MG63 (cell line): ENCODE measurements at regions not wholly inside any gene's neighbourhood (a gene's known extent, or its start where the extent isn't known, plus 50 kb on each side); places are given as distances from the start of the nearest gene placed in this dataset.

ENCODE experiments used
- DNase-seq: peaks from one replicate; pipeline ENCODE4 v3.0.0-alpha.2; 2020
- H3K27me3 ChIP-seq: fragments of 250-450 bp; sonication (Bioruptor Pico); 2 replicates; pipeline ENCODE4 v1.5.1; 2020; ENCODE audit warnings: mild to moderate bottlenecking, moderate library complexity
- H3K36me3 ChIP-seq: fragments of 250-450 bp; sonication (Bioruptor Pico); 2 replicates; pipeline ENCODE4 v1.5.1; 2020; ENCODE audit warnings: mild to moderate bottlenecking, moderate library complexity
- H3K4me3 ChIP-seq: fragments of 250-450 bp; sonication (Bioruptor Pico); 2 replicates; pipeline ENCODE4 v1.5.1; 2020; ENCODE audit warnings: mild to moderate bottlenecking, moderate library complexity
- H3K9me3 ChIP-seq: fragments of 250-450 bp; sonication (Bioruptor Pico); 2 replicates; pipeline ENCODE4 v1.5.1; 2020; ENCODE audit warnings: mild to moderate bottlenecking, moderate library complexity

- no peak for DNase-seq
- no peaks in the 10 kb centered on the region for H3K36me3 ChIP-seq
- no peak overlapping the region for H3K4me3 ChIP-seq
- no peaks in the 10 kb centered on the region for H3K27me3 ChIP-seq
- no peaks in the 10 kb centered on the region for H3K9me3 ChIP-seq
These were observed 293.9 kb downstream of the KCNC2 start for GRCh38 chr12:74915718-74916117.

- Histone ChIP-seq H3K36me3 (no peaks in the 10 kb centered on the region), H3K27me3 (no peaks in the 10 kb centered on the region), H3K4me3 (no peak overlapping the region), H3K9me3 (no peaks in the 10 kb centered on the region)
- DNase-seq = no peak
These were observed 291.9 kb downstream of the KCNC2 start for GRCh38 chr12:74917743-74918142.

- Histone ChIP-seq H3K36me3 (no peaks in the 10 kb centered on the region), H3K9me3 (no peaks in the 10 kb centered on the region), H3K4me3 (no peak overlapping the region), H3K27me3 (no peaks in the 10 kb centered on the region)
- DNase-seq = no peak
These were observed 291.3 kb downstream of the KCNC2 start for GRCh38 chr12:74918291-74918690.

GRCh38 chr12:74922117-74922516 is 287.5 kb downstream of the KCNC2 start:
- Histone ChIP-seq H3K27me3 (no peaks in the 10 kb centered on the region), H3K36me3 (no peaks in the 10 kb centered on the region), H3K9me3 (no peaks in the 10 kb centered on the region; the same call in 1 of the 2 replicates), H3K4me3 (no peak overlapping the region)
- no peak for DNase-seq

DNA sequence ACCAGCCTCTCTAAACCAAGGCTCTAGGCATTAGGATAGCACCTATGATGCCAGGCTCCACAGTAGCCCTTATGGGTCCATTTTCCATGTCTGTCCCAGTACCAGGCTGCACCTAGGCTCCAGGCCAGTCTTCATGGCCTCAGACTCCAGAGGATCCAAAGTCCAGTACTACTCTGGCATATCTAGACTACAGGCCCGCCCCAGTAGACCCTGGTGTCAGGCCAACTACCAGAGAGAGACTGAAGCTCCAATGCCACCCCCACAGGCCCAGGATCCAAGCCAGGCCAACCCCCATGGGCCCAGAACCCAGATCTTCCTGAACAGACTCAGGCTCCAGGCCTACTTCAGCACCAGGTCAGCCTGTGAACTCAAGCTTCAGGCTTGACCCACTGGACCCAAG is 287.0 kb downstream of the KCNC2 start:
- no peak overlapping the region for H3K4me3 ChIP-seq
- H3K9me3 ChIP-seq = peaks cover 4% of the 10 kb centered on the region; the same call in 1 of the 2 replicates
- DNase-seq = no peak
- no peaks in the 10 kb centered on the region for H3K36me3 ChIP-seq
- H3K27me3 ChIP-seq = no peaks in the 10 kb centered on the region

DNA sequence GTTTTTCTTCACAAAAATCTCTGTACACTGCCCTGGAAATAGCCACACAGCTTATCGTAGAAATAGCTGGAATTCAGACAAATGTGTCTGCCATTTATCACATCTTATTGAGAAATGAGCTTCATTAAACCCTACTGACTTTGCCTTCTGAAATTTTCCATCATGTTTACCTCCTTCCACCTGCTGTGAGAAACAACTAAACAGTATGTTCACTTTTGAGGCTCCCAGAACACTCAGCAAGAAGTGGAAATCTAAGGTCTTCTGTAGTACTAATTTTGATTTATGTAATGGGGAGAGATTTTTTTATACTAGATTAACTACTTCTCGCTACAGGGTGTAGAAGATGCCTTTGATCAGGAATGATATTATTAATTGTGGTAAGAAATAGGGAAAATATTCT is 268.0 kb downstream of the KCNC2 start:
- Histone ChIP-seq H3K9me3 (no peaks in the 10 kb centered on the region), H3K4me3 (no peak overlapping the region), H3K36me3 (no peaks in the 10 kb centered on the region), H3K27me3 (no peaks in the 10 kb centered on the region)
- DNase-seq = no peak

DNA sequence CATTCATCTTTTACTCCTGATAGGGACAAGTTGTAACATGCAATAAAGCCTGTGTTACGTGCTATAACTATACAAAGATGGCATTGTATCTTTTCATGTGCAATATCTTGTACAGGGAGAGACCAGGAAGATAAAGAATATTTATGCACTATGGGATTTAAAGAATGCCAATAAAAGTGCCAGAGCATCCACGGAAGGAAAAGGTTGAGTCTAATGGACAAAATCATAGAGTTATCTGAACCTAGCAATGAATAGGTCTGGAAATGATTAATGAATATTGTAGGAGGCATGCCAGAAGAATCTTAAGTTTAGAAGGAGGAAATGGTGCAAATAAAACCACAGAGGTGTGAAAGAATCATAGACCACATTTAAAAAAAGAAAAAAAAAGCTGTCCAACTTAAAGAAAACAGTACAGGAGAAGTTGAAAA is 263.9 kb downstream of the KCNC2 start:
- DNase-seq = no peak
- Histone ChIP-seq H3K9me3 (peaks cover 2% of the 10 kb centered on the region; the same call in 1 of the 2 replicates), H3K27me3 (no peaks in the 10 kb centered on the region), H3K36me3 (no peaks in the 10 kb centered on the region), H3K4me3 (no peak overlapping the region)

DNA sequence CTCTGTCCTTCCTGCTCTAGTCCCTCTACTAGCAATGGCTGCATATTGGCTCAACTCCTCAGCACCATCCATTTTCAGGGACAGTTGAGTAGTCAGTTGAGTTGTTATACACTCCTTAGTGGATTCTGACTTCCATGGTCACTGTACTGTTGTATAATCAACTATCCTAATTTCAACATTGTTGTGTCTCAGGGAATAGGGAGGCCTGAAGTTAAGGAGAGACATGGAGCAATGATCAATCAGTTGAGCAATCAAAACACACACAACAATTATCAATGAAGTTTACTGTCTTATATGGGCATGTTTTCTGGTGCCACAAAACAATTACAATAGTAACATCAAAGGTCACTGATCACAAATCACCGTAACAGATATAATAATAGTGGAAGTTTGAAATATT is 255.9 kb downstream of the KCNC2 start:
- Histone ChIP-seq H3K27me3 (no peaks in the 10 kb centered on the region), H3K36me3 (no peaks in the 10 kb centered on the region), H3K9me3 (peaks cover 19% of the 10 kb centered on the region), H3K4me3 (no peak overlapping the region)
- DNase-seq = no peak

GRCh38 chr12:74957231-74957630 is 252.4 kb downstream of the KCNC2 start:
- no peaks in the 10 kb centered on the region for H3K36me3 ChIP-seq
- no peak for DNase-seq
- peaks cover 14% of the 10 kb centered on the region for H3K9me3 ChIP-seq
- H3K4me3 ChIP-seq = no peak overlapping the region
- H3K27me3 ChIP-seq = no peaks in the 10 kb centered on the region

DNA sequence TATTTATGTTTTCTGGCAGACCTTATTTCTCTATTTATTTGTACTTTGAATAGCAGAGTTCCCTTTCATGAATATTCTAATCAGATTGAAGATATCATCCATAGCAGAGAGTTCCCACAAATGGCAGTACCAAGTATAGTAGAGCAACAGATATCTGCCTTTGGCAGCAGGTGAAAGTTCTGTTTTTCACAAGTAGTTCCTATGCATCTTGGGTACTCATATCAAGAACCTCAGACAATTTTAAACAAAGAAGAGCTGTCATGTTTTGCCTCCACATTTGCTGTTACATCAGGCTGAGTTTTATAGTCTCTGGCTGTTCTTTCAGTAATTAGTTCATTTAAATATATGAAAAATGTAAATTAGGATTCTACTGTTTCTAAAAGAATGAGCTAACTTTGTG is 252.0 kb downstream of the KCNC2 start:
- Histone ChIP-seq H3K36me3 (no peaks in the 10 kb centered on the region), H3K27me3 (no peaks in the 10 kb centered on the region), H3K9me3 (peaks cover 12% of the 10 kb centered on the region), H3K4me3 (no peak overlapping the region)
- DNase-seq = no peak

DNA sequence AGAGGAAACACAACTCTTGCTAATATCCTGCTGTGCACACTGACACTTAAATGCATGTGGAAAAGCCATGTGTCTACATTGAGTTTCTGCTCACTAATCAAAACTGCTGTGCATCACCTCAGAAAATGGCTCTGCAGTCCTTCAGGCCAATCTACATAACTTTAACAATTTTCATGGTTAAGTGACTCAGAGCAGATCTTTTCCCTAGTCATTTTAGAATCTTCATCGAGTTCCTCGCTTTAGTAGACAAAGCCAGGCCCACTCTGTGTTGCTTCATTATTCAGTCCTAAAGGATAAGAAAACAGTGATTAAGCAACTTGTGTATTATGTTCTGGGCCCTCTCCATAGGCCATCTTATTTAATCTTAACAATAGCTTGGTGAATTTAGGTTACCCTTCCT is 250.0 kb downstream of the KCNC2 start:
- Histone ChIP-seq H3K4me3 (no peak overlapping the region), H3K36me3 (no peaks in the 10 kb centered on the region), H3K9me3 (peaks cover 12% of the 10 kb centered on the region), H3K27me3 (no peaks in the 10 kb centered on the region)
- DNase-seq = no peak

DNA sequence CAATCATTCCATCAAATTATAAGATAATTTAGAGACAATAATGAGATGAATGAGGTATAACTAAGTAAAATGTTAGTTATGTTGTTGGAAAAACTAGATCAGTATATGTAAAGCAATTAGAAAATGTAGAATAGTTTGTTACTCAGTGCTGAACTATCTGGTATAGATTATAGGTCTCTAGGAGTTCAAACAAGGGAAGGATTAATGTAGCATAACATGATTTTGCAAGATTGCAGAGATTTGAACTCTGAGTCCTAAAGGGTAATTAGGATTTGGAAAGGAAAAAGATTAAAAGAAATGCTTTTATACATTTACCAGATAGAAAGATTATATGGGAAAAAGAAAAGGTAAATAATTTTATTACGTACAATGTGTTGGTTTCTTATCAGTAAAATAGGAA is 246.3 kb downstream of the KCNC2 start:
- Histone ChIP-seq H3K27me3 (no peaks in the 10 kb centered on the region), H3K4me3 (no peak overlapping the region), H3K9me3 (no peaks in the 10 kb centered on the region), H3K36me3 (no peaks in the 10 kb centered on the region)
- no peak for DNase-seq

GRCh38 chr12:74963867-74964331 is 245.7 kb downstream of the KCNC2 start:
- H3K27me3 ChIP-seq = no peaks in the 10 kb centered on the region
- no peak for DNase-seq
- no peaks in the 10 kb centered on the region for H3K36me3 ChIP-seq
- no peak overlapping the region for H3K4me3 ChIP-seq
- H3K9me3 ChIP-seq = 0 out of 2 replicates have a peak, but pooled peaks cover 2% of the 10 kb centered on the region

DNA sequence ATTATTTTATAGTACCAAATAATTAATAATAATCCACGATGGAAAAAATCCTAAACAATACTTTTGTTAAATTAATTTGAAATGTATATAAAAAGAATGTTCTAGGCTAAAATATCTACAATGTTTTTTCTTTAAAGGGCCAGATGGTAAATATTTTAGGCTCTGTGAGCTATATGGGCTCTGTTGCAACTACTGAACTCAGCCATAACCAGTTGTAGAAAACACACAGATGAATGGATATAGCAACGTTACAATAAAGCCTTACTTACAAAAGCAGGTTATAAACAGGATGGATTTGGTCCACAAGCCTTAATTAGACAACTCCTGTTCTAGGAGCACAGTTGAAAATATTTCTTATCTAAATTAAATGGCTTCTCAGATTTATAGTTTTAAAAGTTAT is 245.2 kb downstream of the KCNC2 start:
- H3K9me3 ChIP-seq = 0 out of 2 replicates have a peak, but pooled peaks cover 2% of the 10 kb centered on the region
- no peaks in the 10 kb centered on the region for H3K27me3 ChIP-seq
- H3K4me3 ChIP-seq = no peak overlapping the region
- no peaks in the 10 kb centered on the region for H3K36me3 ChIP-seq
- no peak for DNase-seq

DNA sequence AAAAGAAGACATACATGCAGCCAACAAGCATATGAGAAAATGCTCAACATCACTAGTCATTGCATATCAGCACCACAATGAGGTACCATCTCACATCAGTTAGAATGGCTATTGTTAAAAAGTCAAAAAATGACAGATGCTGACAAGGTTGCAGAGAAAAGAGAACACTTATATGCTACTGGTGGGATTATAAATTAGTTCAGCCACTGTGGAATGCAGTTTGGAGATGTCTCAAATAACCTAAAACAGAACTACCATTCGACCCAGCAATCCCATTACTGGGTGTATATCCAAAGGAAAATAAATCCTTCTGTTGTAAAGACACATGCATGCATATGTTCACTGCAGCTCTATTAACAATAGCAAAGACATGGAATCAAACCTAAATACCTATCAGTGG is 238.4 kb downstream of the KCNC2 start:
- no peaks in the 10 kb centered on the region for H3K36me3 ChIP-seq
- H3K27me3 ChIP-seq = no peaks in the 10 kb centered on the region
- no peak for DNase-seq
- H3K4me3 ChIP-seq = no peak overlapping the region
- peaks cover 6% of the 10 kb centered on the region; the same call in 1 of the 2 replicates for H3K9me3 ChIP-seq

GRCh38 chr12:74977832-74978481 is 231.7 kb downstream of the KCNC2 start:
- Histone ChIP-seq H3K36me3 (no peaks in the 10 kb centered on the region), H3K9me3 (no peaks in the 10 kb centered on the region), H3K27me3 (no peaks in the 10 kb centered on the region), H3K4me3 (no peak overlapping the region)
- no peak for DNase-seq

DNA sequence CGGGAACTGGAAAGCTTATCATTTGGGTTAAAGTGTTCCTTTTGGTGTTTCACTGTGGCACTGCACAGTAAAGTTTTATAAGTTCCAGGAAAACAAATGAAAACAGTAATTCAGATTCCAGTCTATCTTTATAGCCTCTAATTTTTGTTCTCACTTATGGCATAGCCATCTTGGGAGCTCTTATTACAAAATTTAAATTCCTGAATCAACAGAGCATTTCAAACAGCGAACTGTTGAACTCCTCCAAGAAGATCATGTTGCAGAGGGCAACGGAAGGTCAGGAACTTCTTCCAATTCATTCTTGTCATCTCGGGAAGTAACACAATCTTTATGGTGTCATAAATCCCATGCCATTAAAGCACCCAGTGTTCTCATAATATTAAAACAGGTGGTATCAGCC is 229.1 kb downstream of the KCNC2 start:
- Histone ChIP-seq H3K9me3 (no peaks in the 10 kb centered on the region), H3K4me3 (no peak overlapping the region), H3K36me3 (no peaks in the 10 kb centered on the region), H3K27me3 (no peaks in the 10 kb centered on the region)
- peak; percentile 11 for DNase-seq

- no peak for DNase-seq
- no peaks in the 10 kb centered on the region for H3K9me3 ChIP-seq
- no peaks in the 10 kb centered on the region for H3K27me3 ChIP-seq
- no peak overlapping the region for H3K4me3 ChIP-seq
- H3K36me3 ChIP-seq = no peaks in the 10 kb centered on the region
These were observed 228.1 kb downstream of the KCNC2 start for GRCh38 chr12:74981541-74981940.
